Effector memory CD8-positive, alpha-beta T cell (primary cell): ENCODE measurements at regions not wholly inside any gene's neighbourhood (a gene's known extent, or its start where the extent isn't known, plus 50 kb on each side); places are given as distances from the start of the nearest gene placed in this dataset.
A peak's percentile ranks its signal among the peaks of the same experiment; 100 is the strongest.

ENCODE experiments used
- ATAC-seq: fragments of 150-1000 bp; cut with Tn5 transposase; replicated peaks from 2 replicates; pipeline ENCODE4 v1.10.0; 2021; ENCODE audit warnings: mild to moderate bottlenecking, moderate library complexity
- DNase-seq, 3 experiments: peaks; one replicate each; pipeline ENCODE4 v3.0.0; 2021
- H3K27ac Mint-ChIP-seq, 2 donors: one replicate each; pipeline ENCODE4 v1.8.0; 2022; ENCODE audit warnings: mild to moderate bottlenecking in 2 of 2, mixed read lengths in 2 of 2, moderate library complexity in 2 of 2
- H3K27me3 Mint-ChIP-seq, 2 donors: one replicate each; pipeline ENCODE4 v1.8.0; 2022; ENCODE audit warnings: mixed read lengths in 2 of 2
- H3K36me3 Mint-ChIP-seq: one replicate; pipeline ENCODE4 v1.8.0; 2022; ENCODE audit warnings: mild to moderate bottlenecking, moderate library complexity, mixed read lengths; ENCODE audit not compliant: insufficient read depth
- H3K4me1 Mint-ChIP-seq, 2 donors: one replicate each; pipeline ENCODE4 v1.8.0; 2022; ENCODE audit warnings: low read depth in 2 of 2, mixed read lengths in 2 of 2
- H3K4me3 Mint-ChIP-seq, 2 donors: one replicate each; pipeline ENCODE4 v1.8.0; 2022; ENCODE audit warnings: mild to moderate bottlenecking in 2 of 2, mixed read lengths in 2 of 2, moderate library complexity in 2 of 2
- H3K9me3 Mint-ChIP-seq, 2 donors: one replicate each; pipeline ENCODE4 v1.8.0; 2022; ENCODE audit warnings: mixed read lengths in 2 of 2

- ATAC-seq, result peak; percentile 21
- Mint-ChIP-seq H3K36me3 (peaks cover 6% of the 10 kb centered on the region), H3K4me3 (peak overlapping the region; percentile 8 to 71)
Observed at GRCh38 chr2:37851428-37851827, 73.7 kb upstream of the RMDN2 start.

GRCh38 chr2:37851828-37852584 is 73.1 kb upstream of the RMDN2 start:
- peak; percentile 90 for ATAC-seq
- Mint-ChIP-seq H3K36me3 (peaks cover 6% of the 10 kb centered on the region), H3K4me1 (peaks cover 11 to 16% of the 10 kb centered on the region in 2 donors), H3K27me3 (peaks cover 0 to 8% of the 10 kb centered on the region in 2 donors), H3K9me3 (no peaks in the 10 kb centered on the region), H3K4me3 (peak overlapping the region; percentile 8 to 71), H3K27ac (peak overlapping the region; percentile 81 to 92)
- DNase-seq, result peak in 1 of 3 experiments; percentile 3

More at GRCh38 chr2:37851428-37851827, 73.7 kb upstream of the RMDN2 start:
- peak overlapping the region; percentile 81 to 92 for H3K27ac Mint-ChIP-seq
- peaks cover 0 to 2% of the 10 kb centered on the region in 2 donors for H3K27me3 Mint-ChIP-seq
- H3K9me3 Mint-ChIP-seq, result no peaks in the 10 kb centered on the region
- DNase-seq, result no peak
- H3K4me1 Mint-ChIP-seq, result peaks cover 11 to 16% of the 10 kb centered on the region in 2 donors

GRCh38 chr2:37852585-37853014 is 72.5 kb upstream of the RMDN2 start:
- peak overlapping the region in 1 of 2 donors; percentile 92 for H3K27ac Mint-ChIP-seq
- peaks cover 6% of the 10 kb centered on the region for H3K36me3 Mint-ChIP-seq
- peaks cover 11 to 16% of the 10 kb centered on the region in 2 donors for H3K4me1 Mint-ChIP-seq
- no peak for ATAC-seq
- peaks cover 0 to 9% of the 10 kb centered on the region in 2 donors for H3K27me3 Mint-ChIP-seq
- H3K9me3 Mint-ChIP-seq, result no peaks in the 10 kb centered on the region
- no peak overlapping the region for H3K4me3 Mint-ChIP-seq
- DNase-seq, result no peak

- peaks cover 11 to 16% of the 10 kb centered on the region in 2 donors for H3K4me1 Mint-ChIP-seq
- H3K9me3 Mint-ChIP-seq, result no peaks in the 10 kb centered on the region
- H3K36me3 Mint-ChIP-seq, result peaks cover 6% of the 10 kb centered on the region
- ATAC-seq, result no peak
- no peak overlapping the region for H3K4me3 Mint-ChIP-seq
- peaks cover 0 to 15% of the 10 kb centered on the region in 2 donors for H3K27me3 Mint-ChIP-seq
- DNase-seq, result no peak
- H3K27ac Mint-ChIP-seq, result no peak overlapping the region
Observed at GRCh38 chr2:37854676-37855282, 70.3 kb upstream of the RMDN2 start.

- peaks cover 11 to 12% of the 10 kb centered on the region in 2 donors for H3K4me1 Mint-ChIP-seq
- H3K27me3 Mint-ChIP-seq, result peaks cover 0 to 15% of the 10 kb centered on the region in 2 donors
- peaks cover 6% of the 10 kb centered on the region for H3K36me3 Mint-ChIP-seq
- ATAC-seq, result no peak
- no peak for DNase-seq
- H3K27ac Mint-ChIP-seq, result peak overlapping the region in 1 of 2 donors; percentile 33
- no peaks in the 10 kb centered on the region for H3K9me3 Mint-ChIP-seq
- no peak overlapping the region for H3K4me3 Mint-ChIP-seq
Observed at GRCh38 chr2:37855283-37856041, 69.6 kb upstream of the RMDN2 start.

- ATAC-seq (no peak), DNase-seq (no peak)
- Mint-ChIP-seq H3K27ac (peak overlapping the region in 1 of 2 donors; percentile 33), H3K9me3 (no peaks in the 10 kb centered on the region), H3K36me3 (peaks cover 6% of the 10 kb centered on the region), H3K27me3 (peaks cover 0 to 15% of the 10 kb centered on the region in 2 donors), H3K4me3 (no peak overlapping the region), H3K4me1 (peaks cover 10% of the 10 kb centered on the region in 2 donors)
Observed at GRCh38 chr2:37856101-37856751, 68.9 kb upstream of the RMDN2 start.

- Mint-ChIP-seq H3K36me3 (no peaks in the 10 kb centered on the region), H3K4me1 (no peaks in the 10 kb centered on the region), H3K27ac (peak overlapping the region in 1 of 2 donors; percentile 36), H3K4me3 (no peak overlapping the region), H3K27me3 (peaks cover 13 to 30% of the 10 kb centered on the region in 2 donors), H3K9me3 (no peaks in the 10 kb centered on the region)
- DNase-seq (no peak), ATAC-seq (no peak)
Observed at GRCh38 chr2:37857575-37858399, 67.3 kb upstream of the RMDN2 start.

- DNase-seq (no peak), ATAC-seq (no peak)
- Mint-ChIP-seq H3K27me3 (peaks cover 18 to 36% of the 10 kb centered on the region in 2 donors), H3K36me3 (no peaks in the 10 kb centered on the region), H3K4me1 (no peaks in the 10 kb centered on the region), H3K4me3 (no peak overlapping the region), H3K9me3 (no peaks in the 10 kb centered on the region), H3K27ac (no peak overlapping the region)
Observed at GRCh38 chr2:37858400-37858711, 66.7 kb upstream of the RMDN2 start.

GRCh38 chr2:37858725-37859267 is 66.3 kb upstream of the RMDN2 start:
- Mint-ChIP-seq H3K9me3 (no peaks in the 10 kb centered on the region), H3K4me3 (no peak overlapping the region), H3K4me1 (no peaks in the 10 kb centered on the region), H3K27ac (no peak overlapping the region), H3K27me3 (peaks cover 23 to 40% of the 10 kb centered on the region in 2 donors), H3K36me3 (no peaks in the 10 kb centered on the region)
- no peak for ATAC-seq
- no peak for DNase-seq

GRCh38 chr2:37862620-37863019 is 62.5 kb upstream of the RMDN2 start:
- ATAC-seq (no peak), DNase-seq (no peak)
- Mint-ChIP-seq H3K36me3 (no peaks in the 10 kb centered on the region), H3K4me3 (no peak overlapping the region), H3K27ac (no peak overlapping the region), H3K27me3 (peaks cover 47 to 49% of the 10 kb centered on the region in 2 donors), H3K4me1 (no peaks in the 10 kb centered on the region), H3K9me3 (no peaks in the 10 kb centered on the region)

- Mint-ChIP-seq H3K9me3 (no peaks in the 10 kb centered on the region), H3K27ac (no peak overlapping the region), H3K4me1 (no peaks in the 10 kb centered on the region), H3K4me3 (no peak overlapping the region), H3K27me3 (peaks cover 46 to 47% of the 10 kb centered on the region in 2 donors), H3K36me3 (no peaks in the 10 kb centered on the region)
- DNase-seq (no peak), ATAC-seq (no peak)
Observed at GRCh38 chr2:37864217-37864616, 60.9 kb upstream of the RMDN2 start.

GRCh38 chr2:37865640-37866039 is 59.4 kb upstream of the RMDN2 start:
- H3K27me3 Mint-ChIP-seq, result peaks cover 42 to 47% of the 10 kb centered on the region in 2 donors
- H3K9me3 Mint-ChIP-seq, result no peaks in the 10 kb centered on the region
- no peaks in the 10 kb centered on the region for H3K36me3 Mint-ChIP-seq
- no peak overlapping the region for H3K4me3 Mint-ChIP-seq
- no peak overlapping the region for H3K27ac Mint-ChIP-seq
- H3K4me1 Mint-ChIP-seq, result no peaks in the 10 kb centered on the region
- DNase-seq, result no peak
- no peak for ATAC-seq
